Thyroid gland (tissue), 4 donors: ENCODE measurements at regions not wholly inside any gene's neighbourhood (a gene's known extent, or its start where the extent isn't known, plus 50 kb on each side); places are given as distances from the start of the nearest gene placed in this dataset.

Experiments used
- DNase-seq, 2 donors: peaks; one replicate each; pipeline ENCODE4 v3.0.0-alpha.2; 2019
- H3K27ac ChIP-seq, 3 donors: fragments of 200-600 bp; sonication (generic); 1 replicate in 2 of 3; 2 replicates in 1 of 3; pipeline ENCODE4 v1.5.1; 2016 to 2019; ENCODE audit warnings: mild to moderate bottlenecking in 1 of 3, moderate library complexity in 1 of 3
- H3K27me3 ChIP-seq: fragments of 200-600 bp; sonication (generic); one replicate; pipeline ENCODE4 v1.5.1; 2019
- H3K36me3 ChIP-seq, 2 donors: fragments of 200-600 bp; sonication (generic); one replicate each; pipeline ENCODE4 v1.5.1; 2016 to 2019
- H3K4me1 ChIP-seq, 2 donors: fragments of 200-600 bp; sonication (generic); one replicate each; pipeline ENCODE4 v1.5.1; 2017 to 2019
- H3K4me3 ChIP-seq, 3 donors: fragments of 200-600 bp; sonication (generic); replicated peaks in 1 of 3; 1 replicate in 2 of 3; 2 replicates in 1 of 3; pipeline ENCODE4 v1.5.1; 2016; ENCODE audit warnings: mild to moderate bottlenecking in 1 of 3
- H3K9me3 ChIP-seq: fragments of 200-600 bp; sonication (generic); one replicate; pipeline ENCODE4 v1.5.1; 2017
- POLR2A ChIP-seq, 2 donors: fragments of 450-650 bp; IDR thresholded peaks; one replicate each; pipeline ENCODE4 v1.6.1; 2017; ENCODE audit warnings: antibody characterized with exemption in 2 of 2, mild to moderate bottlenecking in 2 of 2, moderate library complexity in 1 of 2
- WGBS, 2 donors: methylation state at CpG; one replicate each; pipeline ENCODE4 v1.1.5; 2017; 5-methylcytosine and 5-hydroxymethylcytosine counted together
- intact Hi-C: fragments of 100-400 bp; cut with DNase I; formaldehyde crosslinking; loops from one replicate; pipeline ENCODE4 v1.15.1; 2023
- TF ChIP-seq, protein P1 (sequence below), 6 experiments: fragments of 200-600 bp in 3 of 6; fragments of 450-650 bp in 3 of 6; sonication (generic) in 3 of 6; IDR thresholded peaks; one replicate each; pipeline ENCODE4 v1.5.1; 2016 to 2019; ENCODE audit warnings: antibody characterized with exemption in 6 of 6, mild to moderate bottlenecking in 2 of 6, inconsistent platforms in 1 of 6, moderate library complexity in 1 of 6

DNA sequence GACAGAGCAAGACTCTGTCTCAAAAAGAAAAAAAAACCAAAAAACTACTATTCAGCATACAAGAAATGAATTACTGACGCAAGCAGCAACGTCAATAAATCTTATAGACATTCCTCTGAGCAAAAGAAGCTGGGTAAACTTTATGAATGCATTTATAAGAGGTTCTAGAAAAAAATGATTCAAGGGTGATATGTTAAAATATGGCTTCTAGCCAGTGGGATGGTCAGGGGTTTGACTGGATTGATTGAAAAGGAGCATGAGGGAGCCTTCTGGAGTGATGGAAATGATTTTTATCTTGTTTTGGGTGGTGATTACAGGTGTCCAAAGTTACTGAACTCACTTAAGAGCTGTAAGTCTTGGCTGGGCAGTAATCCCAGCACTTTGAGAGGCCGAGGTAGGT is 64.9 kb upstream of the SALL4 start:
- Histone ChIP-seq H3K4me1 (no peaks in the 10 kb centered on the region), H3K27ac (no peak overlapping the region), H3K36me3 (no peaks in the 10 kb centered on the region), H3K27me3 (no peaks in the 10 kb centered on the region), H3K9me3 (no peaks in the 10 kb centered on the region), H3K4me3 (no peak overlapping the region)
- DNase-seq, result no peak
- no peak for TF ChIP-seq POLR2A (IDR thresholded peaks at IDR 0.05)
- TF ChIP-seq, protein P1, sequence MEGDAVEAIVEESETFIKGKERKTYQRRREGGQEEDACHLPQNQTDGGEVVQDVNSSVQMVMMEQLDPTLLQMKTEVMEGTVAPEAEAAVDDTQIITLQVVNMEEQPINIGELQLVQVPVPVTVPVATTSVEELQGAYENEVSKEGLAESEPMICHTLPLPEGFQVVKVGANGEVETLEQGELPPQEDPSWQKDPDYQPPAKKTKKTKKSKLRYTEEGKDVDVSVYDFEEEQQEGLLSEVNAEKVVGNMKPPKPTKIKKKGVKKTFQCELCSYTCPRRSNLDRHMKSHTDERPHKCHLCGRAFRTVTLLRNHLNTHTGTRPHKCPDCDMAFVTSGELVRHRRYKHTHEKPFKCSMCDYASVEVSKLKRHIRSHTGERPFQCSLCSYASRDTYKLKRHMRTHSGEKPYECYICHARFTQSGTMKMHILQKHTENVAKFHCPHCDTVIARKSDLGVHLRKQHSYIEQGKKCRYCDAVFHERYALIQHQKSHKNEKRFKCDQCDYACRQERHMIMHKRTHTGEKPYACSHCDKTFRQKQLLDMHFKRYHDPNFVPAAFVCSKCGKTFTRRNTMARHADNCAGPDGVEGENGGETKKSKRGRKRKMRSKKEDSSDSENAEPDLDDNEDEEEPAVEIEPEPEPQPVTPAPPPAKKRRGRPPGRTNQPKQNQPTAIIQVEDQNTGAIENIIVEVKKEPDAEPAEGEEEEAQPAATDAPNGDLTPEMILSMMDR (IDR thresholded peaks at IDR 0.05), result no peak
- 81 to 84% methylated on average over 3 of the region's 3 CpGs for WGBS, 2 donors
- intact Hi-C loops, result no loop called here

DNA sequence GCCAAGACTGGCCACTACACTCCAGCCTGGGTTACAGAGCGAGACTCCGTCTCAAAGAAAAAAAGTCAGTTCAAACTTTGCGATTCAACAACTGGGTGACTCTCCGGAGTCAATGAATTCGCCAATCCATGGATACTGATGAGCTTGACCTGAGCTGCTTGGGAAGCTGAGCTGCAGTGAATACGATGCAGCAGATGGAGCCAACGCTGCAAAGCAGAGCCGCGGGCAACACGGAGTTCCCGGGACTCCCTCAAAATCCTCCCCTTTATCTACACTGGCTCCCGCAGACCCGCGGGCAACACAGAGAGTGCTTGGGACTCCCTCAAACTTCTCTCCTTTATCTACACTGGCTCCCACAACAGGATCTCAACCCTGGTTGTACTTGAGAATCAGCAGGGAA is 62.6 kb upstream of the SALL4 start:
- intact Hi-C loops, result no loop called here
- H3K27me3 ChIP-seq, result no peaks in the 10 kb centered on the region
- 90 to 94% methylated on average over 14 of the region's 14 CpGs for WGBS, 2 donors
- no peak overlapping the region for H3K4me3 ChIP-seq
- H3K36me3 ChIP-seq, result no peaks in the 10 kb centered on the region
- H3K9me3 ChIP-seq, result no peaks in the 10 kb centered on the region
- no peak for TF ChIP-seq POLR2A (IDR thresholded peaks at IDR 0.05)
- TF ChIP-seq, protein P1 (IDR thresholded peaks at IDR 0.05), result no peak
- no peak for DNase-seq
- H3K4me1 ChIP-seq, result no peaks in the 10 kb centered on the region
- H3K27ac ChIP-seq, result no peak overlapping the region

DNA sequence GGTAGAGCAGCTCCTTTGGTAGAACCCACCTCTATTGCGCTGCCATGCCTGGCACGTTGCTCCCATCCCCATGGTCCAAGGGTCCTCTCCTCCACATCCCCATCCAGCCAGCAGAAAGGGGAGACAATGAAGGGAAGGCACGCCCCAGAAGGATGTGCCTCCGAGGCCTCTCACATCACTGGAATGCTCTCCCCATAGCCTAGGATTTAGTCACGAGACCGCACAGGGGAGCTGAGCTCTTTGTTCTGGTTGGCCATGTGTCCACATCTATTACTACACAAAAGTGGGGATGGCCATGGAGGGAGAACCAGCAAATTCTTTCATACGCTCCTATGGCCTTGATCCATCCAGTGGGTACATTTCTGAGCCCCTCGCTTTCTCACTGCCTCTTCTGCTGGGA is 60.5 kb upstream of the SALL4 start:
- WGBS, 2 donors, result 89% methylated on average over 7 to 8 of the region's 8 CpGs
- no peaks in the 10 kb centered on the region for H3K36me3 ChIP-seq

DNA sequence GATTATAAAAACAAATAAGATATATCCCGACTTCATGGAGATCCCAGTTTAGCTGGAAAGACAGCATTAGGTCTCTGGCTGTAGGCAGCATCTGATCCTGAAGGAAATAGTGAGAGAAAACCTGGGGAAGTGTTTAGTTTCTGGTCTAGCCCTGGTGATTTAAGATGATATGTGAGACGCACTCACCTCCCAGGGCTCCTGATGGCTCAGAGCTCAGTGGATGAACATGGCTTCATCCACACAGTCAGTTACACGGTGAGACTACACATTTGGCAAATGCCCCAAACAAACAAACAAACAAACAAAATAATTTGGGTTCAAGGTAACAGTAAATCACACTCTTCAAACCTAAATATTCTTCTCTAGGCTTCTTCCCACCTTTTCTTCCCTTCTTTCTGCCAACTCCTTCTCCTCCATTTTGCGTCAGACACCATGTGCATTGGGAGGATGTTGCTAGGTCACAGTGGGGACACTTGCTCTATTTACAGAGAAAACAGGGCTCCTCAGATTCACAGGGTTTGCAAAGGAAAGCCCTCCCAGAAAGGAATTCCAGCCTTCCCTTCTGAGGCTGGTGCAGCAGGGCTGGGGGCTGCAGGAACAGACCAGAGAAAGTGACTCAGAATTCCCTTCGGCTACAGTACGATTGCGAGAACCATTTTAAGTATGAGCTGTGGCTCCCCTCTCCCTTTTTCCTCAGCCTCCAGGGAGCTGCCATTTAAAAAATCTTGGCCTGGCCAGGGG is 59.6 kb upstream of the SALL4 start:
- DNase-seq, result no peak
- WGBS, 2 donors, result 67 to 70% methylated on average over 7 of the region's 7 CpGs
- intact Hi-C loops, result no loop called here
- TF ChIP-seq, protein P1 (IDR thresholded peaks at IDR 0.05), result no peak
- no peak for TF ChIP-seq POLR2A (IDR thresholded peaks at IDR 0.05)
- H3K4me1 ChIP-seq, result no peaks in the 10 kb centered on the region
- no peaks in the 10 kb centered on the region for H3K9me3 ChIP-seq
- H3K27me3 ChIP-seq, result no peaks in the 10 kb centered on the region
- no peaks in the 10 kb centered on the region for H3K36me3 ChIP-seq
- no peak overlapping the region for H3K4me3 ChIP-seq
- no peak overlapping the region for H3K27ac ChIP-seq

More for the DNA sequence above, 60.5 kb upstream of the SALL4 start:
- Histone ChIP-seq H3K4me1 (no peaks in the 10 kb centered on the region), H3K9me3 (no peaks in the 10 kb centered on the region), H3K27ac (no peak overlapping the region), H3K27me3 (no peaks in the 10 kb centered on the region), H3K4me3 (no peak overlapping the region)
- intact Hi-C loops, result no loop called here
- DNase-seq, result no peak
- no peak for TF ChIP-seq POLR2A (IDR thresholded peaks at IDR 0.05)
- TF ChIP-seq, protein P1 (IDR thresholded peaks at IDR 0.05), result no peak

DNA sequence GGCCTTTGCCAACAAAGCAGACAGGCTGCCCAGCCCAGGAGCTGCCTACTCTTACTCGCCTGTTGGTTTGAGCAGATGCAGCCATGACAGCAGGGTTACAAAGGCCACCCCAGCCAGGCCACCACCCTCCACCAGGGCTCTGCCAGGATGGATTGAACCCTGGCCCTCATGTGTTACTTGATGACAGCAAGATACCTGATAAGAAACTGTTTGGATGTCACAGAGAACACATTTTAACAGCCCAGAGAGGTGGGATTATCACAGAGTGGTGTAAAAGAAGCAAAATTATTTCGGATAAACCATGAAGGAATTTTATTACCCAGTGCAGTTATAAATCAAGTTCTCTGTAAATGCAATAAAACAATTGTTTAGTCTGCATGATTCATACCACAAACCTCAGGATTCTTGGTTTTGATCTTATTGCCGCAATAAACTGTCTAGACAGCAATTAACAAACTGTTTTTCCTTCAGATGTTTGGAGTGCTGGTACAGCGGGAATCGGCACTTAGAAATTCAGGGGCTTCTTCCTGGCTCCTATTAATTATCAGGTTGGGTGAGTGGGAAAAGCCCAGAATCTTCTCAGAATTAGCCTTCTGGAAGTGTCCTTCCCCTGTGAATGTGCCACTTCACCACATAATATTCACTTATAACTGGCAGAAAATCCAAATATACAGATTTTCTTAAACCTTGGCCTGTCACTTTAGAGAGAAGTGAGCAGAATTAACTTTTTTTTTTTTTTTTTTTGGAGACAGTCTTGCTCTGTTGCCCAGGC is 58.0 kb upstream of the SALL4 start:
- no peak for DNase-seq
- no peaks in the 10 kb centered on the region for H3K36me3 ChIP-seq
- TF ChIP-seq, protein P1 (IDR thresholded peaks at IDR 0.05), result no peak
- TF ChIP-seq POLR2A (IDR thresholded peaks at IDR 0.05), result no peak
- H3K27ac ChIP-seq, result no peak overlapping the region
- intact Hi-C loops, result no loop called here
- H3K27me3 ChIP-seq, result no peaks in the 10 kb centered on the region
- H3K9me3 ChIP-seq, result no peaks in the 10 kb centered on the region
- WGBS, 2 donors, result 87% methylated on average over 4 to 5 of the region's 5 CpGs
- H3K4me1 ChIP-seq, result no peaks in the 10 kb centered on the region
- H3K4me3 ChIP-seq, result no peak overlapping the region
